Breast epithelium (tissue), 4 donors: ENCODE measurements at regions not wholly inside any gene's neighbourhood (a gene's known extent, or its start where the extent isn't known, plus 50 kb on each side); places are given as distances from the start of the nearest gene placed in this dataset.

Source experiments
- DNase-seq, 2 donors: peaks; one replicate each; pipeline ENCODE4 v3.0.0-alpha.2; 2019; ENCODE audit warnings: low spot score in 2 of 2
- H3K27ac ChIP-seq, 2 donors: fragments of 200-600 bp; sonication (generic) in 1 of 2; one replicate each; pipeline ENCODE4 v1.5.1; 2016 to 2019; ENCODE audit warnings: mild to moderate bottlenecking in 1 of 2
- H3K27me3 ChIP-seq, 2 donors: fragments of 200-600 bp; sonication (generic) in 1 of 2; one replicate each; pipeline versions ENCODE4 v1.5.1 to v1.6.0; 2017 to 2019; ENCODE audit warnings: control low read depth in 1 of 2, mild to moderate bottlenecking in 1 of 2
- H3K36me3 ChIP-seq: fragments of 200-600 bp; one replicate; pipeline ENCODE4 v1.5.1; 2019
- H3K4me1 ChIP-seq, 2 donors: fragments of 200-600 bp; sonication (generic); one replicate each; pipeline ENCODE4 v1.5.1; 2016 to 2019; ENCODE audit warnings: control low read depth in 1 of 2
- H3K4me3 ChIP-seq, 3 donors: fragments of 200-600 bp; sonication (generic); 1 replicate in 2 of 3; 2 replicates in 1 of 3; pipeline ENCODE4 v1.5.1; 2016 to 2019; ENCODE audit warnings: mild to moderate bottlenecking in 3 of 3, moderate library complexity in 2 of 3
- H3K9me3 ChIP-seq, 2 donors: fragments of 200-600 bp; sonication (generic) in 1 of 2; one replicate each; pipeline ENCODE4 v1.5.1; 2016 to 2019; ENCODE audit warnings: control low read depth in 1 of 2
- CTCF ChIP-seq, 3 donors: fragments of 450-650 bp; IDR thresholded peaks; one replicate each; pipeline ENCODE4 v1.5.1; 2016 to 2017; ENCODE audit warnings: antibody characterized with exemption in 3 of 3, mild to moderate bottlenecking in 3 of 3, moderate library complexity in 3 of 3
- POLR2A ChIP-seq: fragments of 450-650 bp; IDR thresholded peaks from one replicate; pipeline ENCODE4 v1.6.1; 2016; ENCODE audit warnings: antibody characterized with exemption, mild to moderate bottlenecking, moderate library complexity
- POLR2AphosphoS5 ChIP-seq, 3 donors: sonication (generic); formaldehyde crosslinking; IDR thresholded peaks; one replicate each; pipeline ENCODE4 v1.6.1; 2017; ENCODE audit warnings: antibody characterized with exemption in 3 of 3
- intact Hi-C: fragments of 100-400 bp; cut with DNase I; formaldehyde crosslinking; loops from one replicate; pipeline ENCODE4 v1.15.1; 2023; ENCODE audit warnings: low total_unique reads

GRCh38 chr7:106183952-106184351, 71.8 kb upstream of the SYPL1 start:
- intact Hi-C loops = loop anchor here (2.0 kb wide), 1 partner anchor 279 kb away; no protein-coding TSS in a partner anchor
- TF ChIP-seq POLR2A = no peak
- no peak for TF ChIP-seq CTCF (IDR thresholded peaks at IDR 0.05)
- TF ChIP-seq POLR2AphosphoS5 (IDR thresholded peaks at IDR 0.05) = no peak
- H3K36me3 ChIP-seq = no peaks in the 10 kb centered on the region
- H3K27me3 ChIP-seq = no peaks in the 10 kb centered on the region
- H3K4me1 ChIP-seq = peaks cover 0 to 5% of the 10 kb centered on the region in 2 donors
- H3K9me3 ChIP-seq = no peaks in the 10 kb centered on the region
- no peak overlapping the region for H3K27ac ChIP-seq
- no peak for DNase-seq
- H3K4me3 ChIP-seq = no peak overlapping the region

GRCh38 chr7:106182904-106183303, 70.8 kb upstream of the SYPL1 start:
- no peaks in the 10 kb centered on the region for H3K9me3 ChIP-seq
- no peak overlapping the region for H3K4me3 ChIP-seq
- DNase-seq = no peak
- no peaks in the 10 kb centered on the region for H3K36me3 ChIP-seq
- no peak for TF ChIP-seq POLR2A
- TF ChIP-seq POLR2AphosphoS5 (IDR thresholded peaks at IDR 0.05) = no peak
- no peak for TF ChIP-seq CTCF (IDR thresholded peaks at IDR 0.05)
- H3K27me3 ChIP-seq = no peaks in the 10 kb centered on the region
- peaks cover 0 to 5% of the 10 kb centered on the region in 2 donors for H3K4me1 ChIP-seq
- H3K27ac ChIP-seq = no peak overlapping the region
- intact Hi-C loops = loop anchor here (2.0 kb wide), 1 partner anchor 280 kb away; no protein-coding TSS in a partner anchor

- Histone ChIP-seq H3K27ac (peak overlapping the region in 1 of 2 donors; percentile 72), H3K4me3 (no peak overlapping the region), H3K36me3 (no peaks in the 10 kb centered on the region), H3K9me3 (no peaks in the 10 kb centered on the region), H3K4me1 (peaks cover 0 to 8% of the 10 kb centered on the region in 2 donors), H3K27me3 (no peaks in the 10 kb centered on the region)
- no peak for DNase-seq
- intact Hi-C loops = loop anchor here (2.0 kb wide), 1 partner anchor 281 kb away; no protein-coding TSS in a partner anchor
- TF ChIP-seq CTCF (IDR thresholded peaks at IDR 0.05) (no peak), POLR2A (no peak), POLR2AphosphoS5 (IDR thresholded peaks at IDR 0.05) (no peak)
Observed at GRCh38 chr7:106181658-106182265, 69.7 kb upstream of the SYPL1 start.

- Histone ChIP-seq H3K9me3 (no peaks in the 10 kb centered on the region), H3K27me3 (no peaks in the 10 kb centered on the region), H3K27ac (peak overlapping the region; percentile 72 to 75), H3K4me3 (no peak overlapping the region), H3K36me3 (no peaks in the 10 kb centered on the region), H3K4me1 (peaks cover 0 to 11% of the 10 kb centered on the region in 2 donors)
- intact Hi-C loops = no loop called here
- TF ChIP-seq POLR2A = no peak
- no peak for TF ChIP-seq CTCF (IDR thresholded peaks at IDR 0.05)
- peak in 2 of 3 donors; percentile 58 to 77 for TF ChIP-seq POLR2AphosphoS5 (IDR thresholded peaks at IDR 0.05)
- DNase-seq = peak; percentile 91 to 92
Observed at GRCh38 chr7:106180721-106181120, 68.6 kb upstream of the SYPL1 start.

GRCh38 chr7:106179256-106179655, 67.1 kb upstream of the SYPL1 start:
- H3K4me3 ChIP-seq = no peak overlapping the region
- H3K27me3 ChIP-seq = no peaks in the 10 kb centered on the region
- no peak for DNase-seq
- H3K27ac ChIP-seq = peak overlapping the region; percentile 72 to 75
- no peaks in the 10 kb centered on the region for H3K36me3 ChIP-seq
- H3K9me3 ChIP-seq = no peaks in the 10 kb centered on the region
- peaks cover 0 to 11% of the 10 kb centered on the region in 2 donors for H3K4me1 ChIP-seq
- intact Hi-C loops = no loop called here
- TF ChIP-seq POLR2A = no peak
- no peak for TF ChIP-seq CTCF (IDR thresholded peaks at IDR 0.05)
- no peak for TF ChIP-seq POLR2AphosphoS5 (IDR thresholded peaks at IDR 0.05)
